Thyroid gland (tissue), 4 donors: ENCODE measurements at regions not wholly inside any gene's neighbourhood (a gene's known extent, or its start where the extent isn't known, plus 50 kb on each side); places are given as distances from the start of the nearest gene placed in this dataset.

Source experiments
- CTCF ChIP-seq, 6 experiments: fragments of 200-600 bp in 3 of 6; fragments of 450-650 bp in 3 of 6; sonication (generic) in 3 of 6; IDR thresholded peaks; one replicate each; pipeline ENCODE4 v1.5.1; 2016 to 2019; ENCODE audit warnings: antibody characterized with exemption in 6 of 6, mild to moderate bottlenecking in 2 of 6, inconsistent platforms in 1 of 6, moderate library complexity in 1 of 6
- POLR2A ChIP-seq, 2 donors: fragments of 450-650 bp; IDR thresholded peaks; one replicate each; pipeline ENCODE4 v1.6.1; 2017; ENCODE audit warnings: antibody characterized with exemption in 2 of 2, mild to moderate bottlenecking in 2 of 2, moderate library complexity in 1 of 2

- TF ChIP-seq CTCF (IDR thresholded peaks at IDR 0.05) (no peak), POLR2A (IDR thresholded peaks at IDR 0.05) (no peak)
Measured at GRCh38 chr4:81876106-81876505, 404.4 kb upstream of the RASGEF1B start.
